ENCODE measurements at regions not wholly inside any gene's neighbourhood (a gene's known extent, or its start where the extent isn't known, plus 50 kb on each side); places are given as distances from the start of the nearest gene placed in this dataset.
"Not testable (repeated sequence)": the region's sequence is repeated elsewhere in the genome, so short reads cannot be mapped to it uniquely, and the experiment has no call there.

DNA sequence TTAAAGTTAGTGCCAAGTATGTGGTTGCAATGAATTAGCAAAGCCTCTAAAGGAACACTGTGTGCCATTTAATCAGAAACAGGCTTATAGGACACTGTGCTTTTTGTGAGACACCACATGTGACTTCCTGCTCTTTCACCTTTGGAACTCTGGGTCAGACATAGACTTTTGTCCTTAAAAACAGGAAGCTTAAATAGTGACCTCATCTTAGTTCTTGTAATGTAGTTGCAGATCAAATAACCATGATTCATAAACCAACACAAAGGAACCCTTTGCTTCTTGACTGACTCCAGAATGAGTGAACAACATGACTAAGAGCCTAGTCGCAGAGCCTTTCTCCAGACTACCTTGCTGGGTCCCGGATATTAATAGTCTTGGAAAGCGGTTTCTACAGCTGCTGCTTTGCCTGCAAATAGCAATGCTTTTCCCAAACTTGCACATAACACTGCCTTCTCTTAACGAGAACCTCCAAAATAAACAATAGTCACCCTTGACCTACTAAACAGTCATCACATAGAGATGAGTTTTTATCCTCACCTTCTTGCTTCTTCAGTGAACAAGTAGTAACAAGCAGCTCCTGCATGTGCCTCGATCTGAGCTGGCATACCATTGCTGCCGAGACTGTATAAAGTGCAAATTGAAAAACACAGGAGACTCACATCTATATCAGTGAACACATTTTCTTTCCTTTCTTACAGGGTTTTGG lies 1947.0 kb downstream of the FOXD4L5 start:
- H4K20me1 ChIP-seq (ENCODE audit: insufficient read depth, low read length); H3K9me3 ChIP-seq (ENCODE audit: insufficient read depth, low read length); H3K27ac ChIP-seq (ENCODE audit: low read length); H3K4me2 ChIP-seq (ENCODE audit: low read length); H2AFZ ChIP-seq (ENCODE audit: low read depth, low read length); H3K9ac ChIP-seq (ENCODE audit: low read length); H3K4me3 ChIP-seq (ENCODE audit: low read length); H3K27me3 ChIP-seq (ENCODE audit: low read depth, low read length); H3K4me1 ChIP-seq (ENCODE audit: low read length); H3K79me2 ChIP-seq (ENCODE audit: low read length); H3K36me3 ChIP-seq (replicated peaks; ENCODE audit: low read depth, low read length): not testable (repeated sequence)

- H3K27me3 ChIP-seq (ENCODE audit: low read depth, low read length); H3K4me3 ChIP-seq (ENCODE audit: low read length); H3K9ac ChIP-seq (ENCODE audit: low read length); H3K79me2 ChIP-seq (ENCODE audit: low read length); H2AFZ ChIP-seq (ENCODE audit: low read depth, low read length); H3K27ac ChIP-seq (ENCODE audit: low read length); H3K4me1 ChIP-seq (ENCODE audit: low read length); H3K4me2 ChIP-seq (ENCODE audit: low read length); H3K9me3 ChIP-seq (ENCODE audit: insufficient read depth, low read length); H3K36me3 ChIP-seq (replicated peaks; ENCODE audit: low read depth, low read length); H4K20me1 ChIP-seq (ENCODE audit: insufficient read depth, low read length): not testable (repeated sequence)
Measured at GRCh38 chr9:63335286-63335685, 1949.7 kb downstream of the FOXD4L5 start.

DNA sequence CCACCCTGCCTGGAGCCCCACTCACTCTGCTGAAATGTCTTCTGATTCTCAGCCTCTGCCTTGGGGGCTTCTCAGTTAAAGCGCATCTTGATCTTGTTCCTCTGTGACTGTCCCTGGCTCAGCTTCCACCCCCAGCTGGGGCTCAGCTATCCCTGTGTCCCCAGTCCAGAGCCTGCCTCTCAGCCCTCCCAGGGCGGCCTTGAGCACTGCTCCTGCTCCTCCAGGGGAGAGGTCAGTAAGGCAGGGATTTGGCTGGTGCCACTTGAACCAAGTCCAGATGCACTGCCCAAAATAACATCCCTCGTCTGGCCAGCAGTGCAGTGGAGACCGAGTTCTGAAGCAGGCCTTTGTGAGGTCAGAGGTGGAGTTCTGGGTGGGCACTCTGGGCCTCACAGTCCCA lies 1950.8 kb downstream of the FOXD4L5 start:
- not testable (repeated sequence) for H4K20me1 ChIP-seq (ENCODE audit: insufficient read depth, low read length); H3K79me2 ChIP-seq (ENCODE audit: low read length); H3K4me2 ChIP-seq (ENCODE audit: low read length); H3K27me3 ChIP-seq (ENCODE audit: low read depth, low read length); H3K27ac ChIP-seq (ENCODE audit: low read length); H3K9me3 ChIP-seq (ENCODE audit: insufficient read depth, low read length); H3K36me3 ChIP-seq (replicated peaks; ENCODE audit: low read depth, low read length); H2AFZ ChIP-seq (ENCODE audit: low read depth, low read length); H3K9ac ChIP-seq (ENCODE audit: low read length); H3K4me1 ChIP-seq (ENCODE audit: low read length); H3K4me3 ChIP-seq (ENCODE audit: low read length)

DNA sequence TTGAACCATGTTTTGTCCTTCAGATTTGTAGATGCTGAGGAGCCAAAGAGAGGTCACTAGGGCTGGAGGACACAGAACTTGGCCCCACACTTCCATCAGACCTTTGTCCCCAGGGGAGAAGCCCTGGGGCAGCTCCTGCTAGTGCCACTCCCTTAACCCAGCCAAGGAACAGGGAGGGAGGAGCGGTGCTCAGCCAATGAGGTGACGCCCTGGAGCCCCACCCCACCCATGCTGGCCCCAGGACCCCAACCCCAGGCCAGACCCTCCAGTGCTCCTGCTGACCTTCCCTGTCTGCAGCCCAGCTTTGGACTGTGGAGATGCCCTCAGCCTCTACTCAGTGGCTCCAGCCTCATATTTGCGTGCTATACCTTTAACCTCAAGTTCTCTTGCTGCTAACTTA lies 1951.9 kb downstream of the FOXD4L5 start:
- not testable (repeated sequence) for H3K4me2 ChIP-seq (ENCODE audit: low read length); H3K9me3 ChIP-seq (ENCODE audit: insufficient read depth, low read length); H3K4me1 ChIP-seq (ENCODE audit: low read length); H3K79me2 ChIP-seq (ENCODE audit: low read length); H3K27ac ChIP-seq (ENCODE audit: low read length); H3K4me3 ChIP-seq (ENCODE audit: low read length); H3K27me3 ChIP-seq (ENCODE audit: low read depth, low read length); H3K9ac ChIP-seq (ENCODE audit: low read length); H2AFZ ChIP-seq (ENCODE audit: low read depth, low read length); H4K20me1 ChIP-seq (ENCODE audit: insufficient read depth, low read length); H3K36me3 ChIP-seq (replicated peaks; ENCODE audit: low read depth, low read length)

GRCh38 chr9:63328313-63328712 lies 1956.7 kb downstream of the FOXD4L5 start:
- H3K4me2 ChIP-seq (ENCODE audit: low read length); H3K27ac ChIP-seq (ENCODE audit: low read length); H3K9me3 ChIP-seq (ENCODE audit: insufficient read depth, low read length); H3K79me2 ChIP-seq (ENCODE audit: low read length); H3K4me3 ChIP-seq (ENCODE audit: low read length); H3K4me1 ChIP-seq (ENCODE audit: low read length); H4K20me1 ChIP-seq (ENCODE audit: insufficient read depth, low read length); H3K9ac ChIP-seq (ENCODE audit: low read length); H2AFZ ChIP-seq (ENCODE audit: low read depth, low read length); H3K36me3 ChIP-seq (replicated peaks; ENCODE audit: low read depth, low read length); H3K27me3 ChIP-seq (ENCODE audit: low read depth, low read length): not testable (repeated sequence)

- not testable (repeated sequence) for H3K9ac ChIP-seq (ENCODE audit: low read length); H3K4me3 ChIP-seq (ENCODE audit: low read length); H3K79me2 ChIP-seq (ENCODE audit: low read length); H4K20me1 ChIP-seq (ENCODE audit: insufficient read depth, low read length); H3K4me2 ChIP-seq (ENCODE audit: low read length); H3K27me3 ChIP-seq (ENCODE audit: low read depth, low read length); H3K9me3 ChIP-seq (ENCODE audit: insufficient read depth, low read length); H3K36me3 ChIP-seq (replicated peaks; ENCODE audit: low read depth, low read length); H3K27ac ChIP-seq (ENCODE audit: low read length); H2AFZ ChIP-seq (ENCODE audit: low read depth, low read length); H3K4me1 ChIP-seq (ENCODE audit: low read length)
Measured at GRCh38 chr9:63327211-63327610, 1957.8 kb downstream of the FOXD4L5 start.

GRCh38 chr9:63326665-63327064 lies 1958.3 kb downstream of the FOXD4L5 start:
- not testable (repeated sequence) for H3K9me3 ChIP-seq (ENCODE audit: insufficient read depth, low read length); H3K36me3 ChIP-seq (replicated peaks; ENCODE audit: low read depth, low read length); H3K79me2 ChIP-seq (ENCODE audit: low read length); H3K4me1 ChIP-seq (ENCODE audit: low read length); H3K27me3 ChIP-seq (ENCODE audit: low read depth, low read length); H3K27ac ChIP-seq (ENCODE audit: low read length); H3K9ac ChIP-seq (ENCODE audit: low read length); H2AFZ ChIP-seq (ENCODE audit: low read depth, low read length); H3K4me2 ChIP-seq (ENCODE audit: low read length); H3K4me3 ChIP-seq (ENCODE audit: low read length); H4K20me1 ChIP-seq (ENCODE audit: insufficient read depth, low read length)

DNA sequence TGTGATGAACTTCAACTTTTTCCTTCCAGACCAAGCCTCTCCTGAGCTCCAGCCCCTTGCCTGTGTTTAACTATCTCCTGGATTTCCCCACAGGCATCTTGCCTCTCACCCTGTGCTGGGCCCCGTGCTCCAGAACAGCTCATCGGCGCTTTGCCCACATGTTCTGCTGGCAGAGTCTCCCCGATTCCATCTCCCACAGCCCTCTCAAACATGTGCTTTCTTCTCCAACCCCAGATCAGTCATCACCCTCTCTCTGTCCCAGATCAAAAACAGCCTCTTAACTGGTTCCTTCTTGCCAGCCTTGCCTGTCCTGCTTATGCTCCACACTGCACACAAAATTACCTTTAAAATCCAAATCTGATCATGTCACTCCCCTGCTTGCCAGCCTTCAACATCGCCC lies 1959.3 kb downstream of the FOXD4L5 start:
- H3K36me3 ChIP-seq (replicated peaks; ENCODE audit: low read depth, low read length); H4K20me1 ChIP-seq (ENCODE audit: insufficient read depth, low read length); H2AFZ ChIP-seq (ENCODE audit: low read depth, low read length); H3K4me3 ChIP-seq (ENCODE audit: low read length); H3K9ac ChIP-seq (ENCODE audit: low read length); H3K79me2 ChIP-seq (ENCODE audit: low read length); H3K27me3 ChIP-seq (ENCODE audit: low read depth, low read length); H3K27ac ChIP-seq (ENCODE audit: low read length); H3K4me1 ChIP-seq (ENCODE audit: low read length); H3K9me3 ChIP-seq (ENCODE audit: insufficient read depth, low read length); H3K4me2 ChIP-seq (ENCODE audit: low read length): not testable (repeated sequence)

DNA sequence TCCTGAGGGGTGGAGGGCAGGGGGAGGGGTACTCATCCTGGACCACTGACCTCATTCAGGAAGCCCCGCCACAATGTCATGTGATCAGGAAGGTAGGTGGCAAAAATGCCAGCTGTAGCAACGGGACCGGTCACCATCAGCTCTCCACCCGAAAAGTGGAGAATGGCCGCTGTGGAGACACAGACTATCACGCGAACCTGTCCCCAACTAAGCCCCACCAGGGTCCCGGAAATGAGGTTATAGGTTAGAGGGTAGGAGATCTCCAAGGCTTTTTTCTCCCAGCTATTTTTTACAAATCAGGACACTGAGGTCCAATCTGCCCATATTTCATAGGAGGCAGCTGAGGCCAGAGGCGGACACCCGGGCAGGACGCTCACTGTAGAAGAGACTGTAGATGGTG lies 1966.9 kb downstream of the FOXD4L5 start:
- H3K4me2 ChIP-seq (ENCODE audit: low read length); H3K9ac ChIP-seq (ENCODE audit: low read length); H2AFZ ChIP-seq (ENCODE audit: low read depth, low read length); H3K36me3 ChIP-seq (replicated peaks; ENCODE audit: low read depth, low read length); H3K27me3 ChIP-seq (ENCODE audit: low read depth, low read length); H3K9me3 ChIP-seq (ENCODE audit: insufficient read depth, low read length); H3K79me2 ChIP-seq (ENCODE audit: low read length); H3K27ac ChIP-seq (ENCODE audit: low read length); H3K4me1 ChIP-seq (ENCODE audit: low read length); H3K4me3 ChIP-seq (ENCODE audit: low read length); H4K20me1 ChIP-seq (ENCODE audit: insufficient read depth, low read length): not testable (repeated sequence)

- not testable (repeated sequence) for H3K9me3 ChIP-seq (ENCODE audit: insufficient read depth, low read length); H3K4me2 ChIP-seq (ENCODE audit: low read length); H3K27ac ChIP-seq (ENCODE audit: low read length); H3K79me2 ChIP-seq (ENCODE audit: low read length); H3K36me3 ChIP-seq (replicated peaks; ENCODE audit: low read depth, low read length); H4K20me1 ChIP-seq (ENCODE audit: insufficient read depth, low read length); H3K4me3 ChIP-seq (ENCODE audit: low read length); H3K4me1 ChIP-seq (ENCODE audit: low read length); H2AFZ ChIP-seq (ENCODE audit: low read depth, low read length); H3K9ac ChIP-seq (ENCODE audit: low read length); H3K27me3 ChIP-seq (ENCODE audit: low read depth, low read length)
Measured at GRCh38 chr9:63315387-63315786, 1969.6 kb downstream of the FOXD4L5 start.

Data from OCI-LY3 (cell line).